ENCODE measurements at regions not wholly inside any gene's neighbourhood (a gene's known extent, or its start where the extent isn't known, plus 50 kb on each side); places are given as distances from the start of the nearest gene placed in this dataset.

DNA sequence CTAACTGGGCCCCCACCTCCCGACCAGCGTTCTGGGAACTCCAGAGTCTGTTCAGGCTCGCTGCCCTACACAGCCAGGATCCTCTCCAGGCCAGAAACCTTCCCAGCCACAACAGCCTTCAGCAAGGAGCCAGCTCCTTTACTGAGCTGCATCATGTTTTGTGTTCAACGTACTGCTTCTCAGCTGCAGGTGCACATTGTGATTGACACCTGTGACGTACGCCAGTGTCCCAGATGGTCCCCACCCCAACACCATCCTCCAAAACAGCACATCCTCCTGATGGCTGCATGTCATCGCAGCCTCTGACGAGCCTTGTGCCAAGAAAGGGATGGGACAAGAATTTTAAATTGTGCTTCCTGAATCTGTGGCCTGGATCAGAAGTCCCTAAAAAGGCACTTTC, 117.5 kb downstream of the SPATA19 start:
- Histone ChIP-seq H2BK120ac (ENCODE audit: low read depth, low read length) (no peak overlapping the region), H2AK5ac (ENCODE audit: low read depth, low read length) (no peak overlapping the region), H2BK5ac (ENCODE audit: low read depth, low read length, poor library complexity, severe bottlenecking) (no peak overlapping the region), H3K23ac (ENCODE audit: low read depth, low read length) (no peak overlapping the region), H4K91ac (ENCODE audit: insufficient read depth, low read depth, low read length) (no peak overlapping the region), H3K4ac (ENCODE audit: low read depth, low read length) (no peak overlapping the region), H2AFZ (replicated peaks; ENCODE audit: low read length, poor library complexity) (no peak overlapping the region), H3K27me3 (ENCODE audit: control insufficient read depth, insufficient read depth, low read length) (no peaks in the 10 kb centered on the region), H3K27ac (ENCODE audit: insufficient read depth, low read length) (no peak overlapping the region), H3K79me1 (ENCODE audit: low read depth in 1 of 2, low read length in 2 of 2) (no peaks in the 10 kb centered on the region), H3K4me3 (ENCODE audit: insufficient read depth, low read depth, low read length) (no peak overlapping the region), H3K9ac (ENCODE audit: low read depth, low read length) (no peak overlapping the region), H2AK9ac (replicated peaks; ENCODE audit: low read depth, low read length, poor library complexity) (no peak overlapping the region), H3K14ac (replicated peaks; ENCODE audit: low read depth, low read length) (no peak overlapping the region), H2BK20ac (ENCODE audit: low read depth, low read length) (no peak overlapping the region), H3K18ac (ENCODE audit: low read depth, low read length) (no peak overlapping the region), H3K4me1 (ENCODE audit: control insufficient read depth, insufficient read depth, low read length) (no peaks in the 10 kb centered on the region), H3K9me1 (ENCODE audit: insufficient read depth, low read length) (no peaks in the 10 kb centered on the region), H4K20me1 (ENCODE audit: insufficient read depth, low read length) (no peaks in the 10 kb centered on the region), H3K56ac (ENCODE audit: extremely low read depth, insufficient read depth, low read length) (no peak overlapping the region), H3K4me2 (ENCODE audit: low read depth, low read length) (no peak overlapping the region), H4K5ac (ENCODE audit: low read depth, low read length) (no peak overlapping the region), H2BK15ac (ENCODE audit: low read depth, low read length) (no peak overlapping the region), H3K9me3 (ENCODE audit: control insufficient read depth, insufficient read depth, low read length) (peaks cover 36% of the 10 kb centered on the region), H3K36me3 (ENCODE audit: control insufficient read depth, insufficient read depth, low read length) (no peaks in the 10 kb centered on the region), H4K8ac (ENCODE audit: low read depth in 2 of 2, low read length in 2 of 2) (no peak overlapping the region)
- DNase-seq (no peak), ATAC-seq (ENCODE audit: low read depth) (no peak)
- ChIA-PET CTCF (no interaction called here), POLR2A (ENCODE audit: unreplicated experiment) (no interaction called here)
- 33% methylated on average over 4 of the region's 8 CpGs; no CpG with 5 or more reads in 1 of the 2 experiments for WGBS, 2 experiments (ENCODE audit: extremely low coverage in 2 of 2, insufficient read length in 1 of 2)
- TF ChIP-seq CHD1 (IDR thresholded peaks at IDR 0.05; ENCODE audit: low read depth, low read length), result no peak
- TF ChIP-seq MAFK (IDR thresholded peaks at IDR 0.05; ENCODE audit: low read depth, low read length), result no peak
- TF ChIP-seq, protein P1, sequence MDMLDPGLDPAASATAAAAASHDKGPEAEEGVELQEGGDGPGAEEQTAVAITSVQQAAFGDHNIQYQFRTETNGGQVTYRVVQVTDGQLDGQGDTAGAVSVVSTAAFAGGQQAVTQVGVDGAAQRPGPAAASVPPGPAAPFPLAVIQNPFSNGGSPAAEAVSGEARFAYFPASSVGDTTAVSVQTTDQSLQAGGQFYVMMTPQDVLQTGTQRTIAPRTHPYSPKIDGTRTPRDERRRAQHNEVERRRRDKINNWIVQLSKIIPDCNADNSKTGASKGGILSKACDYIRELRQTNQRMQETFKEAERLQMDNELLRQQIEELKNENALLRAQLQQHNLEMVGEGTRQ (IDR thresholded peaks at IDR 0.05; ENCODE audit: low read depth, low read length), result no peak
- TF ChIP-seq FOS (IDR thresholded peaks at IDR 0.05; ENCODE audit: low read depth, low read length), result no peak
- no peak for TF ChIP-seq MAZ (IDR thresholded peaks at IDR 0.05; ENCODE audit: borderline replicate concordance, low read depth, low read length)
- TF ChIP-seq CEBPB (IDR thresholded peaks at IDR 0.05; ENCODE audit: low read depth, low read length), result no peak
- TF ChIP-seq BHLHE40 (IDR thresholded peaks at IDR 0.05; ENCODE audit: low read depth, low read length), result no peak
- TF ChIP-seq NFE2L2 (IDR thresholded peaks at IDR 0.05; ENCODE audit: low read depth, low read length), result no peak
- TF ChIP-seq RCOR1 (IDR thresholded peaks at IDR 0.05; ENCODE audit: insufficient replicate concordance, low read length), result no peak
- TF ChIP-seq RFX5 (IDR thresholded peaks at IDR 0.05; ENCODE audit: low read depth, low read length), result no peak
- TF ChIP-seq, protein P2, sequence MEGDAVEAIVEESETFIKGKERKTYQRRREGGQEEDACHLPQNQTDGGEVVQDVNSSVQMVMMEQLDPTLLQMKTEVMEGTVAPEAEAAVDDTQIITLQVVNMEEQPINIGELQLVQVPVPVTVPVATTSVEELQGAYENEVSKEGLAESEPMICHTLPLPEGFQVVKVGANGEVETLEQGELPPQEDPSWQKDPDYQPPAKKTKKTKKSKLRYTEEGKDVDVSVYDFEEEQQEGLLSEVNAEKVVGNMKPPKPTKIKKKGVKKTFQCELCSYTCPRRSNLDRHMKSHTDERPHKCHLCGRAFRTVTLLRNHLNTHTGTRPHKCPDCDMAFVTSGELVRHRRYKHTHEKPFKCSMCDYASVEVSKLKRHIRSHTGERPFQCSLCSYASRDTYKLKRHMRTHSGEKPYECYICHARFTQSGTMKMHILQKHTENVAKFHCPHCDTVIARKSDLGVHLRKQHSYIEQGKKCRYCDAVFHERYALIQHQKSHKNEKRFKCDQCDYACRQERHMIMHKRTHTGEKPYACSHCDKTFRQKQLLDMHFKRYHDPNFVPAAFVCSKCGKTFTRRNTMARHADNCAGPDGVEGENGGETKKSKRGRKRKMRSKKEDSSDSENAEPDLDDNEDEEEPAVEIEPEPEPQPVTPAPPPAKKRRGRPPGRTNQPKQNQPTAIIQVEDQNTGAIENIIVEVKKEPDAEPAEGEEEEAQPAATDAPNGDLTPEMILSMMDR (conservative IDR thresholded peaks at IDR 0.05; ENCODE audit: low read depth, low read length), result no peak
- TF ChIP-seq ELK1 (IDR thresholded peaks at IDR 0.05; ENCODE audit: borderline replicate concordance, low read depth, low read length), result no peak
- no peak for TF ChIP-seq MXI1 (IDR thresholded peaks at IDR 0.05; ENCODE audit: borderline replicate concordance, low read depth, low read length)
- TF ChIP-seq SMC3 (IDR thresholded peaks at IDR 0.05; ENCODE audit: low read depth, low read length), result no peak
- TF ChIP-seq RAD21 (IDR thresholded peaks at IDR 0.05; ENCODE audit: low read length), result no peak
- TF ChIP-seq POLR2A (IDR thresholded peaks at IDR 0.05; ENCODE audit: low read depth, low read length), result no peak
- dilution Hi-C loops (cut with HindIII; ENCODE audit: low sequenced_read_pairs, unreplicated experiment) (no loop called here), intact Hi-C loops (cut with micrococcal nuclease) (no loop called here), in situ Hi-C loops (cut with MboI; ENCODE audit: low sequenced_read_pairs) (no loop called here)
- BruUV-seq (replicated peaks), result no TSS peak
